ENCODE measurements at regions not wholly inside any gene's neighbourhood (a gene's known extent, or its start where the extent isn't known, plus 50 kb on each side); places are given as distances from the start of the nearest gene placed in this dataset.
"Not testable (repeated sequence)": the region's sequence is repeated elsewhere in the genome, so short reads cannot be mapped to it uniquely, and the experiment has no call there.

DNA sequence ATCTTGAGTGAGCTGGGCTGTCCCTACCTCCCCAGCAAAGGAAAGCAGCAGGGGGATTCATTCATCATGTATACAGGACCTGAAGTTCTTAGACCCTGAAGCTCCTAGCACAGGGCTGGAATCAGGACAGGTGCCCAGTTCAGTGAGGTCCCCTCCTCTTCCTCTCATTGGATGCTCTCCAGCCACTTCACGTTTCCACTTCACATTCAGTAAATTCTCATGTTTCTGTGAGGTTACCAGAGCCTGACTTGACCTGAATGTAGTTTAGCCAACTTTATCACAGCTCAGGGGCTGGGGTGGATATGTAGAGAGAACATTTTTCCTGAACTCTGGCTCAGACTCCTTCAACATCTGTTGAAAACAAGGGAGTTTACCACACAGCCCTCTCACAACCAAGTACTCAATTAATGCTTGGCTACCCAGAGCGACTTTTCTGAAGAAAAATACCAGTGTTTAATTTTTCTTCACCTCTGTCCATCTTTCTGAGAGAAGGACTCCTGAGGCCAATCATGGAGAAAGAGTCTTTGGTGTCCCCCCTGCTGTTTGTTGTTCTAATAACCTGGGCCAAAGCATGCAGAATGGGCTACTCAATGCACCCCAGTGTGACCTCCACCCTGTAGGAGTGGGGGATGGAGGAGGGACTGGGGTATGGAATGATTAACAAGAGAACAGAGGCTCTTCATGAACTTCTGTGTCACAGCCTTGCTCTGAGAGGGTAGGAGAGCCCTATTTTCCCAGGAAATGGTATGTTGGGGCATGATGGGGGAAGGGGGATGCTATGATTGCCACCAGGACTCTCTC is 108.3 kb upstream of the FGGY start:
- DNase-seq, result no peak

DNA sequence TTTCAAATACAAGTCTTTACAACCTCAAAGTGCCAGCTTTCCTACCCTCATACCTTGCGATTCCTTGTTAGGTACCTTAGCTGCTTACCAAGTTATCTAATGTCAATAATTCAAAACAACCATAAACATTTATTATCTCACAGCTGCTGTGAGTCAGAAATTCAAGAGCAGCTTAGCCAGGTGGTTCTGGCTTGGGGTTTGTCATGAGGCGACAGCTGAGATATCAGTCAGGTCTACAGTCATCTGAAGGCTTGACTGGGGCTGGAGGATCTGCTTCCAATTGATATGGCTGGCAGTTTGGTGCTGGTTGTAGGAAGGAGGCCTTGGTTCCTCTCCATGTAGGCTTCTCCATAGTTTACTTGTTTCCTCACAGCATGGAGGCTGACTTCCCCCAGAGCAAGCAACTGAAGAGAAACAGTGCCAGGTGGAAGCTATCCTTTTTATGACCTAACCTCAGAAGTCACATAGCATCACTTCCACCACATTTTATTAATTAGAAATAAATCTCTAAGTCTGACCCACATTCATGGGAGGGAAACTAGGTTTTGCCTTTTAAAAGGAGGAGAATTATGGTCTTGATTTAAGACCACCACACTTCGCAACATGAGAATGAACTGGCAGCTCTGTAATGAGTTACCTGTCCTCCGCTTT is 103.3 kb upstream of the FGGY start:
- DNase-seq, result peak; percentile 27

DNA sequence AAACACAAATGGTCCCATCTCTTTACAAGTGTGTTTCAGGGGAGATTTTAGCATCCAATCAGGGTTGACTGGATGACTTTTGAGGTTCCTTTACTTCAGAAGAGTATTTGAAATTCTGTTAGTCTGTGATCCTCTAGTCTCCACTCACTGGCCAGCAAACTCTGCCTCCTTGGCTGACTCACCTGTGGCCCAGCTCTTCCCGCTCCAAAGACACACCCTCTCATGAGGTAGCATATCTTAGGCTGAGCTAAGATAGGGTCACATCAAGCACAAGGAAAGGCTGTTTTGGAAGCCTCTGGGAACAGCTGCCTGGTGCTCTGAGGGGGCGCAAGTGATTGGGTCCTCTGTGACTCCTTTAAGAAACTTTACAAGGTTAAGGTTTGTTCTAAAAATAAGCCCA is 102.3 kb upstream of the FGGY start:
- no peak for DNase-seq

DNA sequence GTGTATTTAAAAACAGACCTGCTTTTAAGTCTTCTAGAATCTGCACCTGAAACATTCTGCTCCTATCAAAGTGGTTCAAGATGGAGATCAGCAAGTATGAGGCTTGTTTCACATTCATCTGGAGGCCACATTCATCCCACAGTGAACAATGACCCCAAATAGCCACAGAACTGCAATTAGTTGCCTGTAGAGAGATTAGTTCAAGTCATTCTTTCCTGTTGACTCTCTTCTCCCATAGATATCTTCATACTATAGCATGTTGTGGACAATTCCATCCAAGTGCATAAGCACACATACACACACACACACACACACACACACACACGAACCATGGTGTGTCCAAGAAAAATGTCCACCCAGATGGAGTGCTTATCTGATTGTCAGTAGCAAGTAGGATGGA is 101.7 kb upstream of the FGGY start:
- DNase-seq, result no peak

DNA sequence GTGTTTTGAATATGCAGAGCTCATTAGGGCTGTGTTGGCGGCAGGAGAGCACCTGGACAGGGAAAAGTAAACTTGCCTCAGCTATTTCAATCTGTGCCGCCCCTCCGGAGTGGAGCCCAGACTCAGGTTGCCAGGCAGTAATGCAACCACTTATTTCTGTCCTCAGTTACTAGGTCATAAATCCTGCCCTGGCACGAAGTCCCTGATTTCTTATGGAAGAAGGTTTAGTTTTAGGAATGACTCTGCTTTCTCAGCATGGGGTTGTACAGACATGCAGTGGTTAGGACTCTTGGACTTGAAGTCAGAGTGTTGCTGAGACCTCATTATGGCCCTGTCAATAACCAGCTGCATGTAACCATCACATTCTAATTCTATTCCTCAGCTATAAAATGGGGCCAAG is 98.3 kb upstream of the FGGY start:
- DNase-seq, result no peak

DNA sequence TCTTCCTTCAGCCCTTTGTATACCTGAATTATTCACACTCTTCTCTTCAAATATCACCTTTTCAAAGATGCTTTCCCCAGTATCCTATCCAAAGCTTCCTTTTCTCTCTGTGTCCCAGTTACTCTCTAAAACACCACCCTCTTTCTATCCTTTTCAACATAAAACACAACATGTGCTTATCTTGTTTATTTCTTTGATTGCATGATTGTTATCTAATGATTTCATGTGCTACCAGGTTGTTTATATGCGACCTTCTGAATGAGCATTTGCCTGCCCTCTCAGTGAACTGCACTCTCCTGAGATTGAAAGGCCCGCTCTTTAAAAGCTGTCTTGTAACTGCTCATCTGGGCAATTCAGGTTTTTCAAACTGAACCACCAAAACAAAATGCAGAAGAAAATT is 97.7 kb upstream of the FGGY start:
- DNase-seq, result peak; percentile 3

DNA sequence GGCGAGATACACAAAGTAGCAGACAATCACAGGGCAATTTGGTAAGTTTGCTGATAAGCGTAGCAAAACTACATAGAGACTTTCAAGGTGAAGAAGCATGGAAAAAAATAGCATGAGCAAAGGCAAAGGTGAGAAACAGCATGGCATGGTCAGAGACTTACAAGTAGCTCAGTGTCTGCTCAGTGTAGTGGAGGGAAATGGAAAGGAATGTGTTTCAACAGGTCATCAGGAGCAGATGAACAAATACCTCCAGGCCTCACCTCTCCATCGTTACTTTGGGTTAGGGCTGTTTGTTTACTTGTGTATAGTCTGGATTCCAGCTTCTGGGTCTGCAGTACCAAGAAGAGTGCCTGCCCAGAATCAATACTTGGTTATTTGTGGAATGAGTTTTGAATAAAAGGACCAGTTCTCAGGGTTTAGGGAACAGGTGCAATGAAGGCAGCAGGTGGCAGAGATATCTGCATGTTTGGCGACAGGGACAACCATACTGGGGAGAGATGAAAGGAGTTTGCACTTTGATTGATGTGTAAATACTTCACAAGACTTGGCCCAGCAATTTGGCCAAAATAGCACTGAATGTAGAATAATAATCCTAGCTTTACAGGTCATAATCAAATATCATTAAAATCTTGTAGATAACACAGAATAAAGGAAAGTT is 97.0 kb upstream of the FGGY start:
- peak; percentile 96 for DNase-seq

DNA sequence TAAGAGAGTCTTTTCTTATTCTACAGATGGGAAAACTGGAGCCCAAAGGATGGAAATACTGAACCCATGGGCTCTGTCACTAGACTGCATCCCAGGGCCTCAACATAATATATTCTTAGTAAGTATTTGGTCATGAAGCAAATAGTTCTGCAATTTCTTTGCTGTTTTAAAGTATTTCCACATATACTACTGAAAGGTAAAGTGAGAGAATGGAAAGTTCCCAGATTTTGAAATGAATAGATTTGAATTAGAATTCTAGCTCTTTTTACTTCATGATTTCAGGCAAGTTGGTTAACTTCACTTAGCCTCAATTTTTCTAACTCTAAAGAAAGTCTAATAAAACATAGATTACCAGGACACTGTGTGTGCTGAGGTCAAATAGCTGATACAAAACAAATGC is 95.6 kb upstream of the FGGY start:
- DNase-seq, result no peak

DNA sequence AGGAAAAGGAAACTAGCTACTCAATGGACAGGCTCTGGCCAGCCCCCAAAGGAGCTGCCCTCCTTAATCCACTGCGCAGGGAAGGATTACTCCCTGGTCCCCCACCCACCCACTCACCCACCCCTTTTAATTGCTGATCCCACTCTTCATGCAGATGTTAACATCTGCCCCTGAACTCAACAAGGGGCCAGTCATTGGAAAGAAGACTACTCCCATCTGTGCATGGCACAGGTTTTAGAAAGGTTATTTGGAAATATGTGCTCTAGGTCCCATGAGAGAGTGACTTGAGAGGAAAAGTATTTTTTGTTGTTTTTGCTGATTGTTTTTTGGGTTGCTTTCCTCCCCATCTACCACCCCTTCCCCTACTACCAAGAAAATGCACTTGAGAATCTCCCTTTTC is 94.4 kb upstream of the FGGY start:
- DNase-seq, result no peak

DNA sequence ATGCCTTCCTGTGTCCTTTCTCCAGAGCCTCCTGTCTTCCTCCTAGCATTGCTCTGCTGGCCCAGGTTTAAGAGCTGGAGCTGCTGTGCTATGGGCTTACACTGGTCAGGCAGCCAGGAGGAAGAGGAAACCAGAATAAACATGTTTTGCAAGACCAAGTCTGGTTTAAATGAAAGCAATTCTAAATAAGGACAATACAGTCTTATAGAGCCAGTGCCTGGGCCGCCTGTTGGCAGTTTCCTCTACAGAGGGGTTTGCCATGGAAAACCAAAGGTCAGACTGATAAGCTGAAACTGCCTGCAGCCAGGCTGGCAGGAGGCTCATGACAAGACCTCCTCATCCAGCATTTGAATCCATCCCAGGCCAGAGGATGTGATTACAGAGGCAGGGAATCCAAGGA is 92.9 kb upstream of the FGGY start:
- no peak for DNase-seq

DNA sequence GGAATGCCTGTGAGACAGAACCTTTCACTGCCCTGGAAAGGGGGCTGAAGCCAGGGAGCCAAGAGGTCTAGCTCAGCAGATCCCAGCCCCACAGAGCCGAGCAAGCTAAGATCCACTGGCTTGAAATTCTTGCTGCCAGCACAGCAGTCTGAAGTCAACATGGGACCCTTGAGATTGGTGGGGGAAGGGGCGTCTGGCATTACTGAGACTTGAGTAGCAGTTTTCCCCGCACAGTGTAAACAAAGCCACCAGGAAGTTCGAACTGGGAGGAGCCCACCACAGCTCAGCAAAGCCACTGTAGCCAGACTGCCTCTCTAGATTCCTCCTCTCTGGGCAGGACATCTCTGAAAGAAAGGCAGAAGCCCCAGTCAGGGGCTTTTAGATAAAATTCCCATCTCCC is 90.3 kb upstream of the FGGY start:
- DNase-seq, result not testable (repeated sequence)

DNA sequence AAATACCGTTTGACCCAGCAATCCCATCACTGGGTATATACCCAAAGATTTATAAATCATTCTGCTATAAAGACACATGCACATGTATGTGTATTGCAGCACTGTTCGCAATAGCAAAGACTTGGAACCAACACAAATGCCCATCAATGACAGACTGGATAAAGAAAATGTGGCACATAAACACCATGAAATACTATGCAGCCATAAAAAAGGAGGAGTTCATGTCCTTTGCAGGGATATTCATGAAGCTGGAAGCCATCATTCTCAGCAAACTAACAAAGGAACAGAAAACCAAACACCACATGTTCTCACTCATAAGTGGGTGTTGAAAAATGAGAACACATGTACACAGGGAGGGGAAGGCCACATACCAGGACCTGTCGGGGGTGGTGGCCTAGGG is 86.5 kb upstream of the FGGY start:
- not testable (repeated sequence) for DNase-seq

DNA sequence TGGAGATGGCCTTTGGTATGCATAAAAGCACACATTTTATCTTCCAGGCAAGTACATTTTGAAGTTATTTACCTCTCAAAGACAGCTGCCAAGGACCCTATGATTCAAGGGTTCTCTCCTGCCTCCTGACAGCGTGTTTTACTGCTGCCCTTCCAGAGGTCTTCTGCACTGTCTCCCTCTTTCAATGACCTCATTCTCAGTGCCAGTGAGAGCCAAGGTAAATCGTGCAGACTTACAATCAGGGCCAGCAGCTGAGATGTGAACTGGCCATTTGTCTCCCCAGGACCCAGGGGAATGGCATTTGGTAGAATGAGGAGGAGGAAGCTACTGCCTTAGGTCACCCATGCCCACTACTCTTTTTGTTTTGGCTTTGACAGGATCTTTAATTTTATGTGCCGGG is 84.2 kb upstream of the FGGY start:
- DNase-seq, result no peak

DNA sequence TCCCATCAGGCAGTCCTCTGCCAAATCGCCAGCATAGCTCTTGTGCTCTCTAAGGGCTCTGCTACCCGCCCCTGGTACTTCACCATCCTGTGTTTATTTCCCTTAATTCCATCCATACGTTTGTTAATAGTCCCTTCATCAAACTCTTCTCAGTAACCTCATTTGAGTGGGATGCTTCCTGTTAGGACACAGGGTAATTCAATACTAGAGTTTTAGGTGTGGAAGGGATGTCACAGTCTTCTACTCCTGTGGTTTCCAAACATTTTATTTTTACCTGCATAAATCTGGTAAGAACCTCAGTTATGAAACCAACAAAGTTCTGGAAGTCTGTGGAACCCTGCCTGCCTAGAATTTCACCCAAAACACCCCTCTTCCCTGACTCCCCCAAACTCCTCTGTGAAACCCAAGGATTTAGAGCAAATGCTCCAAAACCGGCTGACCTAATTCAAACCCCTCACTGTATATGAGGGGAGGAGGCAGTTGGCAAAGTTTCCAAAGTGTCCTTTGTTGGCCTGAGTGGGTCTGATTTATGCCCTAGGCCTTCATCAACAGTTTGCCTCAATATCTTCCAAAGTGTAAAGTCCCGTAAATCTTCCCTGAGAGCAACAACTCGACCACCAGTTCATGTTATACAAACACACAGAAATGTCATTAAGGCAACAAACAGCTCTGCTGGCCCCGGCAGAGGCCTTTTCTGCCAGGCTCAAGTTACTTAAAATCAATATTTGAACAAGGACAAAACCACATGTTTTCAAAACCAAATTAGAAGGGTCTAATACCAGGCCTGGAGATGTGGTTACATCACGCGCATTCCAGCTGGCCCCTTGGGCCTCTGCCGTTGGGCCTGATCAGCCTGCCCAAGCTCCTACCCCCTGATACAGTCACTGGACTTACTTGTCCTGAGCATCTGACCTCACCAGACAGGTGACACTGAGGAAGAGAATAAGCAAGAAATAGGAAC is 82.4 kb upstream of the FGGY start:
- peak; percentile 82 for DNase-seq

DNA sequence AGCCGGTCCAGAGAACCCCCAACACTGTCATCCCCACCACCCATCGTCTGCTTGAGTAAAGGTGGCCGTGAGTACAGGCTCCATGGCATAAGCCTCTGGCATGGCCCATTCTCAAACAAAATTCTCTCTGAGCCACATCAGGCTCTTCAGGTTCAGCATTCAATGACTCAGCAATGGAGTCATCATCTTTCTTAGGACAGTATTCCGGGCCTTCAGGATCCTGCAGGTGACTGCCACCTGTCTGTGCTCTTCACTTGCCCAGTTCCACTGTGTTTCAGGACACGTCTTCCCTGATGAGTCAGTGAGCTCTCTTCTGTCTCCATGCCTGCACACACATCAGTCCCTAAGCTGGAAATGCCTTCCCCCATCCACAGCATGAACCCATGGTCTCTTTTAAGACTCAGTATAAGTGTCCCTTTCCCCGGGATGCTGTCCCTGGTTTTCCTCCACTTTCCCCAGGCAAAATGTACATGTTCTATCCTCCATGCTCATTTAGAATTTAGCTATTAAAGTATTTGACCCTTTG is 81.1 kb upstream of the FGGY start:
- DNase-seq, result no peak

DNA sequence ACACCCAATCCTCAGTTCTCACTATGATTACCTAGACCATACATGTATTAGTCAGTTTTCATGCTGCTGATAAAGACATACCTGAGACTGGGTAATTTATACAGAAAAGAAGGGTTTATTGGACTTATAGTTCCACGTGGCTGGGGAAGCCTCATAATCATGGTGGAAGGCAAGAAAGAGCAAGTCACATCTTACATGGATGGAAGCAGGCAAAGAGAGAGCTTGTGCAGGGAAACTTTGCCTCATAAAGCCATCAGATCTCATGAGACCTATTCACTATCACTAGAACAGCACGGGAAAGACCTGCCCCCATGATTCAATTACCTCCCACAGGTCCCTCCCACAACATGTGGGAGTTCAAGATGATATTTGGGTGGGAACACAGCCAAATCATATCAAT is 79.5 kb upstream of the FGGY start:
- not testable (repeated sequence) for DNase-seq

DNA sequence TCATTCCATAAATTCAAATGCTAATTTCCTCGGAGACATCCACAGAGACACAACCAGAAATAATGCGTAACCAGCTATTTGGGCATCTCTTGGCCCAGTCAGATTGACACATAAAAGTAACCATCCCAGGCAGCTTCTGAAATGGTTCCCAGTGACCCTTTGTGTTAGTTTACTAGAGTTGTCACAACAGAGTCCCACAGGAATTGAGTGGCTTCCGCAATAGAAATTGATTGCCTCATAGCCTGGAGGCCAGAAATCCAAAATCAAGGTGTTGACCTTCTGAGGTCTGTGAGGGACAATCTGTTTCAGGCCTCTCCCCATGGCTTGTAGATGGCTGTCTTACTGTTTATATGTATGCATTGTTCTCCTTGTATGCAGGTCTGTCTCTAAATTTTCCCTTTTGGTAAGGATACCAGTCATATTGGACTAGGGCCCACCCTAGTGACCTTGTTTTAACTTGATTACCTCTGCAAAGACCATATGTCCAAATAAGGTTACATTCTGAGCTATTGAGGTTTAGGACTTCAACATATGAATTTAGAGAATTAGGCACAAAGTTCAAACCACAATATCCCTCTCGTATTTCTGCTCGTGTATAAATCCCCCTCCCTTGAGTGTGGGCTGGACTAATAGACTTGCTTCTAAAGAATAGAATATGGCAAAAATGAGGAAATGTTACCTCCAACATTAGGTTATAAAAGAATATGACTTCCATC is 78.2 kb upstream of the FGGY start:
- no peak for DNase-seq

DNA sequence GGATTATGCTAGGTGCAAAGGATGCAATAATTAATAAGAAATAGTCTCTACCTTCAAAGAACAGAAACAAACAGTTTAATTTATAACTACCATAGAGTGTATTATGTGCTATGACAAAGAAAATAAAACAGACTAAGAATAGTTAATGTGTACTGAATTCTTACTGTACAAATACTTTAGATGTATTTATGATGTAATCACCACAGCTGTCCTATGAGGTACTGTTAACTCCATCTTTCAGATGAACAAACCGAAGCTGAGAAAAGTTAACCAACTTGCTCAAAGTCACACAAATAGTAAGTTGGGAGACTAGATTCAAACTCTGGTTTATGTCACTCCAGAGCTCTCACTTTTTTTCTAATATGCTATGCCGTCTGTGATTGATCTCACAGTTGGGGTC is 77.0 kb upstream of the FGGY start:
- DNase-seq, result no peak

DNA sequence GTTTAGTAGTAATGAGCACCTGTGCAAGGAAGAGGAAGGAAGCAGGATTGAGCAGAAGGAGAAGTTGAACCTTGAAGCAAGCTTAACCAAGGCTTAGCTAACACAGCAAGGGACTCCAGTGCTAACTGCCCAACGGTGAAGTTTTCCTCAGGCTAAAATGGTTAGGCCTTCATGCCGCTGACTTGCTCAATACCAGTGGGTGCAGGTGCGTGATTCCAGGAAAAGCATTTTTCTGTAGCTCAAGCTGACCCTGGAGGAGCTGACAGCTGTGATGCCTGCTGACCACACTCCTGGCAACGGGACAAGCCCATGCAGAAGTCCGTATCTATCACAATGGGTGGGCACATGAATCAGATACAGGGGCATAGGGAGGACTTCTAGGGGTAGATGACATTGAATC is 76.5 kb upstream of the FGGY start:
- DNase-seq, result peak; percentile 22

DNA sequence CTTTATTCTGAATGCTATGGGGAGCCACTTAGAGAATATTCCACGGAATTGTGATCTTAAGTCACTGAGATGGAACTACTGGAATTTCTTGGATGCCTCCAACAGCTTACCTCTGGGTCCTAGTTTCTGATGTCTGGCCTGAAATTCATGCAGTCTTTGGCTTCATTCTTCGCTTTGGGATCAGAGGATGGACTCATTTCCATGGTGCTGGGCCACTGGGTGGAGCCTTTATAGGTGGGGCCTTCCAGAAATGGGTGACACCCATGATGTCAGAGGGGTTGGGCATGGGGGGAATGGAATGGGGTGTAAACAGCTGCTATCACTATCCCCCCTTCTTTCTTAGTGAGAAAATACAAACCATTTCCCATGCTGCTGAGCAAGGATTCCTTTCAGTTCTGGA is 73.7 kb upstream of the FGGY start:
- DNase-seq, result no peak

DNA sequence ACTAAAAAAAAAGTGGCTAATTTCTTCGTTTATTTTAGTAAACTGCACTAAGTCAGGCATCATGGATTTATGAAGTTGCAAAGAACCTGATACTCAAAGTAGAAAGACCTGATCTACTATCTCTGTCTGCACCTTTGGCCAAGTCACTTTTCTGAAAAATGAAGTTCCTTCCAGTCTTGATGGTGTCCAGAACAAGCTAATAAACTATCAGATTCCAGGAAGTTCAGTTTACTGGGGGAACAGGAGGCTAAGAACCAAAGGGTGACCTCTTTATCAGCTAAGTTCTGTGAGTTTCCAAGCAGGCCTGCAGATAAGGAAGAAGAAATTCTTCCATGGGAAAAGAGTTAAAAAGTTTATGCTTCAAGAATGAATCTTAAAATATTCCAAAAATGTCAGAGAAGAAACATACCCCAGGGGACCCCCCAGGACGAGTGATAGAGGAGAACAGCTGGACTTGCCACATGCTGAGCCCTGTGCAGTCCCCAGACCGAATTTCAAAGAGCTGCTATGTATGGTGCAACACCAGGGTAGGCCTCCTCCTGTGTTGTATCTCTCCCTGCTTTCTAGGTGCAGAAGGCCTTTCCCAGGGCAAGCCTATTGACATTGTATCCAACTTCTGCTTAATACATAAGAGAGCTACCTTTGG is 72.8 kb upstream of the FGGY start:
- no peak for DNase-seq

Measured in NCI-H146 (cell line).